HT1080 (cell line): ENCODE measurements at regions not wholly inside any gene's neighbourhood (a gene's known extent, or its start where the extent isn't known, plus 50 kb on each side); places are given as distances from the start of the nearest gene placed in this dataset.

Experiments
- DNase-seq: peaks from one replicate; pipeline ENCODE4 v3.0.0-alpha.2; 2015; ENCODE audit warnings: low read depth

GRCh38 chr21:37967036-37967435 is 50.8 kb upstream of the KCNJ6 start:
- no peak for DNase-seq

GRCh38 chr21:37968744-37969143 is 52.5 kb upstream of the KCNJ6 start:
- no peak for DNase-seq

- DNase-seq: no peak
Measured at GRCh38 chr21:37970548-37970947, 54.3 kb upstream of the KCNJ6 start.

GRCh38 chr21:37971390-37971950 is 55.2 kb upstream of the KCNJ6 start:
- DNase-seq: no peak

- peak; percentile 47 for DNase-seq
Measured at GRCh38 chr21:37974081-37974480, 57.8 kb upstream of the KCNJ6 start.

GRCh38 chr21:37982496-37983318 is 66.5 kb upstream of the KCNJ6 start:
- DNase-seq: peak; percentile 36

- DNase-seq: peak; percentile 63
Measured at GRCh38 chr21:37983336-37984095, 67.3 kb upstream of the KCNJ6 start.

GRCh38 chr21:37984416-37984815 is 68.2 kb upstream of the KCNJ6 start:
- no peak for DNase-seq

GRCh38 chr21:37986000-37986399 is 69.7 kb upstream of the KCNJ6 start:
- DNase-seq: no peak

GRCh38 chr21:37986751-37987399 is 70.6 kb upstream of the KCNJ6 start:
- DNase-seq: no peak

- no peak for DNase-seq
Measured at GRCh38 chr21:37987668-37988067, 71.4 kb upstream of the KCNJ6 start.

GRCh38 chr21:37993071-37993470 is 76.8 kb upstream of the KCNJ6 start:
- no peak for DNase-seq

GRCh38 chr21:37994211-37994610 is 78.0 kb upstream of the KCNJ6 start:
- no peak for DNase-seq

- DNase-seq: no peak
Measured at GRCh38 chr21:38012672-38013071, 96.4 kb upstream of the KCNJ6 start.

- DNase-seq: no peak
Measured at GRCh38 chr21:38013741-38014140, 97.5 kb upstream of the KCNJ6 start.

- DNase-seq: no peak
Measured at GRCh38 chr21:38014298-38014697, 98.0 kb upstream of the KCNJ6 start.

GRCh38 chr21:38027901-38028498 is 111.7 kb upstream of the KCNJ6 start:
- DNase-seq: peak; percentile 52

GRCh38 chr21:38032082-38032801 is 116.0 kb upstream of the KCNJ6 start:
- DNase-seq: no peak

GRCh38 chr21:38036016-38036415 is 119.8 kb upstream of the KCNJ6 start:
- DNase-seq: no peak

- peak; percentile 24 for DNase-seq
Measured at GRCh38 chr21:38037416-38037815, 121.2 kb upstream of the KCNJ6 start.

- DNase-seq: no peak
Measured at GRCh38 chr21:38039369-38039768, 123.1 kb upstream of the KCNJ6 start.
